ENCODE measurements at regions not wholly inside any gene's neighbourhood (a gene's known extent, or its start where the extent isn't known, plus 50 kb on each side); places are given as distances from the start of the nearest gene placed in this dataset.
A peak's percentile ranks its signal among the peaks of the same experiment; 100 is the strongest.

GRCh38 chr21:15151385-15152103 lies 86.7 kb upstream of the NRIP1 start:
- no peak for DNase-seq (ENCODE audit: low spot score)

- no peak for DNase-seq (ENCODE audit: low spot score)
These were observed 87.8 kb upstream of the NRIP1 start for GRCh38 chr21:15152591-15152990.

- no peak for DNase-seq (ENCODE audit: low spot score)
These were observed 94.7 kb upstream of the NRIP1 start for GRCh38 chr21:15159382-15160020.

GRCh38 chr21:15160136-15160535 lies 95.3 kb upstream of the NRIP1 start:
- DNase-seq (ENCODE audit: low spot score): no peak

- DNase-seq (ENCODE audit: low spot score): no peak
These were observed 98.1 kb upstream of the NRIP1 start for GRCh38 chr21:15162921-15163320.

GRCh38 chr21:15164273-15164672 lies 99.5 kb upstream of the NRIP1 start:
- no peak for DNase-seq (ENCODE audit: low spot score)

- no peak for DNase-seq (ENCODE audit: low spot score)
These were observed 100.0 kb upstream of the NRIP1 start for GRCh38 chr21:15164678-15165303.

GRCh38 chr21:15170614-15171013 lies 105.8 kb upstream of the NRIP1 start:
- no peak for DNase-seq (ENCODE audit: low spot score)

- DNase-seq (ENCODE audit: low spot score): no peak
These were observed 106.7 kb upstream of the NRIP1 start for GRCh38 chr21:15171546-15171945.

- DNase-seq (ENCODE audit: low spot score): no peak
These were observed 108.2 kb upstream of the NRIP1 start for GRCh38 chr21:15172963-15173362.

GRCh38 chr21:15174923-15175322 lies 110.1 kb upstream of the NRIP1 start:
- DNase-seq (ENCODE audit: low spot score): no peak

- DNase-seq (ENCODE audit: low spot score): no peak
These were observed 117.9 kb upstream of the NRIP1 start for GRCh38 chr21:15182731-15183130.

- DNase-seq (ENCODE audit: low spot score): no peak
These were observed 119.0 kb upstream of the NRIP1 start for GRCh38 chr21:15183813-15184257.

GRCh38 chr21:15190412-15190811 lies 125.6 kb upstream of the NRIP1 start:
- no peak for DNase-seq (ENCODE audit: low spot score)

GRCh38 chr21:15190837-15191236 lies 126.0 kb upstream of the NRIP1 start:
- no peak for DNase-seq (ENCODE audit: low spot score)

GRCh38 chr21:15191342-15191741 lies 126.5 kb upstream of the NRIP1 start:
- DNase-seq (ENCODE audit: low spot score): no peak

- peak; percentile 34 for DNase-seq (ENCODE audit: low spot score)
These were observed 127.4 kb upstream of the NRIP1 start for GRCh38 chr21:15192243-15192642.

GRCh38 chr21:15193937-15194336 lies 129.1 kb upstream of the NRIP1 start:
- DNase-seq (ENCODE audit: low spot score): no peak

- DNase-seq (ENCODE audit: low spot score): no peak
These were observed 130.3 kb upstream of the NRIP1 start for GRCh38 chr21:15195104-15195503.

- DNase-seq (ENCODE audit: low spot score): peak; percentile 22
These were observed 131.0 kb upstream of the NRIP1 start for GRCh38 chr21:15195768-15196167.

- no peak for DNase-seq (ENCODE audit: low spot score)
These were observed 132.9 kb upstream of the NRIP1 start for GRCh38 chr21:15197696-15198095.

- no peak for DNase-seq (ENCODE audit: low spot score)
These were observed 134.9 kb upstream of the NRIP1 start for GRCh38 chr21:15199414-15200383.
